ENCODE measurements at regions not wholly inside any gene's neighbourhood (a gene's known extent, or its start where the extent isn't known, plus 50 kb on each side); places are given as distances from the start of the nearest gene placed in this dataset.

DNA sequence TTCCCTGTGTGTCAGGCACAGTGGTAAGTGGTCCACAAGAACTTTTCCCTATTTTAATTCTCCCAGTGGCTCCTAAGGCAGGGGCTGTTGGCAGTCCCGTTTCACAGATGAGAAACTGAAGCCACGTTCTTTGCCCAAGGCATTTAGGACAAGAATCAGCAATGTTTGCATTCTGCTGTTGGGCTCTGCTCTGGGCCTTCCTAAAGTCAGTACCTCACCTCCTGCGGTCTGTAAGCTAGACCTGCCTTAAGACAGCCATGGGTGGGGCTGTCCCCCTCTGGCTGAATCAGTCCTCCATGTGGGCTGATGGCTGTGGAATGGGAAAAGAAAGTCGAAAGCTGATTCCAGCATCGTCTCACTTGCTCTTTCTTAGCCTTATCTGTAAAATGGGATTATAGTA is 304.8 kb downstream of the MAF start:
- DNase-seq = no peak
- Histone ChIP-seq H3K36me3 (ENCODE audit: control insufficient read depth, insufficient read depth, low read length) (no peaks in the 10 kb centered on the region), H3K27me3 (replicated peaks; ENCODE audit: control insufficient read depth, insufficient read depth, low read length) (no peaks in the 10 kb centered on the region), H3K4me3 (ENCODE audit: low read depth, low read length) (no peak overlapping the region), H3K9me3 (no peaks in the 10 kb centered on the region), H3K4me1 (peaks cover 14% of the 10 kb centered on the region)
- ChIA-PET CTCF (no interaction called here), POLR2A (no interaction called here)
- TF ChIP-seq, protein P1, sequence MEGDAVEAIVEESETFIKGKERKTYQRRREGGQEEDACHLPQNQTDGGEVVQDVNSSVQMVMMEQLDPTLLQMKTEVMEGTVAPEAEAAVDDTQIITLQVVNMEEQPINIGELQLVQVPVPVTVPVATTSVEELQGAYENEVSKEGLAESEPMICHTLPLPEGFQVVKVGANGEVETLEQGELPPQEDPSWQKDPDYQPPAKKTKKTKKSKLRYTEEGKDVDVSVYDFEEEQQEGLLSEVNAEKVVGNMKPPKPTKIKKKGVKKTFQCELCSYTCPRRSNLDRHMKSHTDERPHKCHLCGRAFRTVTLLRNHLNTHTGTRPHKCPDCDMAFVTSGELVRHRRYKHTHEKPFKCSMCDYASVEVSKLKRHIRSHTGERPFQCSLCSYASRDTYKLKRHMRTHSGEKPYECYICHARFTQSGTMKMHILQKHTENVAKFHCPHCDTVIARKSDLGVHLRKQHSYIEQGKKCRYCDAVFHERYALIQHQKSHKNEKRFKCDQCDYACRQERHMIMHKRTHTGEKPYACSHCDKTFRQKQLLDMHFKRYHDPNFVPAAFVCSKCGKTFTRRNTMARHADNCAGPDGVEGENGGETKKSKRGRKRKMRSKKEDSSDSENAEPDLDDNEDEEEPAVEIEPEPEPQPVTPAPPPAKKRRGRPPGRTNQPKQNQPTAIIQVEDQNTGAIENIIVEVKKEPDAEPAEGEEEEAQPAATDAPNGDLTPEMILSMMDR (IDR thresholded peaks at IDR 0.05; ENCODE audit: insufficient read depth in 1 of 2, low read depth in 1 of 2, low read length in 1 of 2, severe bottlenecking in 1 of 2, unreplicated experiment in 1 of 2) = no peak
- Mint-ChIP-seq H3K36me3 (ENCODE audit: insufficient read depth, unreplicated experiment) (peaks cover 4% of the 10 kb centered on the region), H3K27ac (ENCODE audit: unreplicated experiment) (no peak overlapping the region), H3K9me3 (ENCODE audit: unreplicated experiment) (no peaks in the 10 kb centered on the region), H3K4me1 (ENCODE audit: low read depth, unreplicated experiment) (peaks cover 12% of the 10 kb centered on the region), H3K27me3 (ENCODE audit: insufficient read depth, unreplicated experiment) (no peaks in the 10 kb centered on the region), H3K4me3 (ENCODE audit: unreplicated experiment) (no peak overlapping the region)
- intact Hi-C loops (cut with micrococcal nuclease; ENCODE audit: unreplicated experiment) = no loop called here
- BruUV-seq (replicated peaks) = no TSS peak

DNA sequence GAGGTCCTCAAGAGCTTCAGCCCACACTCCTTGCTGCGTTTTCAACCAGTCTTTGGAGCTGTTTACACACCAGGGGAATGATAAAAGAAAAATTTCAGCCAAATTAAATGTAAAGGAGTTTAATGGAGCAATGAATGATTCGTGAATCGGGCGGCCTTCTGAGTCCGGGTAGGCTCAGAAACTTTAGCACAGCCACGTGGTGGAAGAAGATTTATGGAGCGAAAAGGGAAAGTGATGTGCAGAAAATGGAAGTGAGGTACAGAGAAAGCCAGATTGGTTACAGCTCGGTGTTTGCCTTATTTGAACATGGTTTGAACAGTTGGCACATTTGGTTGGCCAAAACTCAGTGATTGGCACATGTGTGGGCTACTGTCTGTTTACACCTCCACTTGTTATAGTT is 305.4 kb downstream of the MAF start:
- H3K27me3 Mint-ChIP-seq (ENCODE audit: insufficient read depth, unreplicated experiment) = no peaks in the 10 kb centered on the region
- peaks cover 4% of the 10 kb centered on the region for H3K36me3 Mint-ChIP-seq (ENCODE audit: insufficient read depth, unreplicated experiment)
- H3K4me3 ChIP-seq (ENCODE audit: low read depth, low read length) = no peak overlapping the region
- H3K27me3 ChIP-seq (replicated peaks; ENCODE audit: control insufficient read depth, insufficient read depth, low read length) = no peaks in the 10 kb centered on the region
- H3K36me3 ChIP-seq (ENCODE audit: control insufficient read depth, insufficient read depth, low read length) = no peaks in the 10 kb centered on the region
- TF ChIP-seq, protein P1 (IDR thresholded peaks at IDR 0.05; ENCODE audit: insufficient read depth in 1 of 2, low read depth in 1 of 2, low read length in 1 of 2, severe bottlenecking in 1 of 2, unreplicated experiment in 1 of 2) = no peak
- peaks cover 12% of the 10 kb centered on the region for H3K4me1 Mint-ChIP-seq (ENCODE audit: low read depth, unreplicated experiment)
- H3K4me3 Mint-ChIP-seq (ENCODE audit: unreplicated experiment) = no peak overlapping the region
- H3K9me3 ChIP-seq = no peaks in the 10 kb centered on the region
- POLR2A ChIA-PET = no interaction called here
- no TSS peak for BruUV-seq (replicated peaks)
- no peak overlapping the region for H3K27ac Mint-ChIP-seq (ENCODE audit: unreplicated experiment)
- CTCF ChIA-PET = no interaction called here
- H3K9me3 Mint-ChIP-seq (ENCODE audit: unreplicated experiment) = no peaks in the 10 kb centered on the region
- H3K4me1 ChIP-seq = peaks cover 14% of the 10 kb centered on the region
- no peak for DNase-seq
- intact Hi-C loops (cut with micrococcal nuclease; ENCODE audit: unreplicated experiment) = no loop called here

DNA sequence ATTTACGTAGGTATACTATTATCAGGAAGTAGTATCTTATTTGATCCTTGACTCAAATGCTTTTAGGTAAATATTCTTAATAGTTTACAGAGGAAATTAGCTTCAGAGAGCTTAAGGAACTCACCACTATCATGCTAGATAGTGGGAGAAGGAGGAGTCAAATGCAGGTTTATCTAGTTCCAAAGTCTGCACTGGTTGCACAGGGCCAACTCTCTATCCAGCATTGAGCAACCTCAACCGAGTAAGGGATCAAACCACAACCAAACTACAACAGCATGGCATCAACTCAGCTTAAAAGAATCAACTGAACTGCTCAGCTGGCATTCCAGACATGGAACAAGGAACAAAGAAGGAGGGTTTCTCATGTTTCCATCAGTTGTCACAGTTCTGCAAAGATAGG is 306.0 kb downstream of the MAF start:
- peaks cover 4% of the 10 kb centered on the region for H3K36me3 Mint-ChIP-seq (ENCODE audit: insufficient read depth, unreplicated experiment)
- Histone ChIP-seq H3K4me1 (peaks cover 14% of the 10 kb centered on the region), H3K9me3 (no peaks in the 10 kb centered on the region), H3K36me3 (ENCODE audit: control insufficient read depth, insufficient read depth, low read length) (no peaks in the 10 kb centered on the region), H3K27me3 (replicated peaks; ENCODE audit: control insufficient read depth, insufficient read depth, low read length) (no peaks in the 10 kb centered on the region), H3K4me3 (ENCODE audit: low read depth, low read length) (no peak overlapping the region)
- peaks cover 12% of the 10 kb centered on the region for H3K4me1 Mint-ChIP-seq (ENCODE audit: low read depth, unreplicated experiment)
- peak; percentile 10 to 43 for DNase-seq
- no peak overlapping the region for H3K4me3 Mint-ChIP-seq (ENCODE audit: unreplicated experiment)
- H3K27ac Mint-ChIP-seq (ENCODE audit: unreplicated experiment) = no peak overlapping the region
- BruUV-seq (replicated peaks) = no TSS peak
- no peaks in the 10 kb centered on the region for H3K27me3 Mint-ChIP-seq (ENCODE audit: insufficient read depth, unreplicated experiment)
- H3K9me3 Mint-ChIP-seq (ENCODE audit: unreplicated experiment) = no peaks in the 10 kb centered on the region
- CTCF ChIA-PET = no interaction called here
- TF ChIP-seq, protein P1 (IDR thresholded peaks at IDR 0.05; ENCODE audit: insufficient read depth in 1 of 2, low read depth in 1 of 2, low read length in 1 of 2, severe bottlenecking in 1 of 2, unreplicated experiment in 1 of 2) = no peak
- POLR2A ChIA-PET = no interaction called here
- intact Hi-C loops (cut with micrococcal nuclease; ENCODE audit: unreplicated experiment) = no loop called here
